Calu3 (cell line): ENCODE measurements at regions not wholly inside any gene's neighbourhood (a gene's known extent, or its start where the extent isn't known, plus 50 kb on each side); places are given as distances from the start of the nearest gene placed in this dataset.

Experiments
- BruUV-seq: library from RNA; stranded (reverse); fragments of 400-500 nt; replicated peaks from 2 replicates; lab custom pipeline; 2021; lab: Mats Ljungman, UMichigan
- CTCF ChIA-PET: fragments of 300-600 bp; sonication (Branson Sonifier 250); formaldehyde crosslinking; loops from one replicate; lab custom pipeline; 2022; ENCODE audit warnings: antibody characterized with exemption; lab: Charles Lee
- DNase-seq: peaks from one replicate; pipeline ENCODE4 v3.0.0; 2022
- H3K27ac Mint-ChIP-seq: one replicate; pipeline ENCODE4 v1.8.0; 2022; ENCODE audit warnings: mixed read lengths; ENCODE audit not compliant: unreplicated experiment
- H3K27me3 Mint-ChIP-seq: one replicate; pipeline ENCODE4 v1.8.0; 2022; ENCODE audit warnings: mixed read lengths; ENCODE audit not compliant: unreplicated experiment
- H3K36me3 Mint-ChIP-seq: one replicate; pipeline ENCODE4 v1.8.0; 2022; ENCODE audit warnings: mild to moderate bottlenecking, moderate library complexity, mixed read lengths; ENCODE audit not compliant: insufficient read depth, unreplicated experiment
- H3K4me1 Mint-ChIP-seq: one replicate; pipeline ENCODE4 v1.8.0; 2022; ENCODE audit warnings: mild to moderate bottlenecking, low read depth, mixed read lengths; ENCODE audit not compliant: unreplicated experiment
- H3K4me3 Mint-ChIP-seq: one replicate; pipeline ENCODE4 v1.8.0; 2022; ENCODE audit warnings: mild to moderate bottlenecking, low read depth, moderate library complexity, mixed read lengths; ENCODE audit not compliant: unreplicated experiment
- H3K9me3 Mint-ChIP-seq: one replicate; pipeline ENCODE4 v1.8.0; 2022; ENCODE audit warnings: low read depth, mixed read lengths; ENCODE audit not compliant: unreplicated experiment
- CTCF ChIP-seq: fragments of 200-600 bp; IDR thresholded peaks from one replicate; pipeline ENCODE4 v1.8.0; 2022; ENCODE audit warnings: antibody characterized with exemption; ENCODE audit not compliant: unreplicated experiment
- intact Hi-C: fragments of 100-400 bp; cut with micrococcal nuclease; formaldehyde crosslinking; loops from one replicate; pipeline ENCODE4 v1.10.0; 2022; ENCODE audit not compliant: unreplicated experiment

GRCh38 chr2:136052369-136053362, 65.3 kb downstream of the CXCR4 start:
- H3K4me1 Mint-ChIP-seq: no peaks in the 10 kb centered on the region
- no TSS peak for BruUV-seq
- no peak overlapping the region for H3K4me3 Mint-ChIP-seq
- TF ChIP-seq CTCF: no peak
- H3K27ac Mint-ChIP-seq: no peak overlapping the region
- no peaks in the 10 kb centered on the region for H3K36me3 Mint-ChIP-seq
- no peak for DNase-seq
- no peaks in the 10 kb centered on the region for H3K27me3 Mint-ChIP-seq
- CTCF ChIA-PET: interaction anchor here (0.5 kb wide), 1 partner anchor 746 kb away, joined by 6 read pairs; no protein-coding TSS in a partner anchor
- H3K9me3 Mint-ChIP-seq: no peaks in the 10 kb centered on the region
- intact Hi-C loops: no loop called here

GRCh38 chr2:136051725-136052048, 66.3 kb upstream of the DARS1 start:
- CTCF ChIA-PET: no interaction called here
- Mint-ChIP-seq H3K9me3 (peaks cover 1% of the 10 kb centered on the region), H3K4me3 (no peak overlapping the region), H3K36me3 (no peaks in the 10 kb centered on the region), H3K4me1 (no peaks in the 10 kb centered on the region), H3K27me3 (peaks cover 6% of the 10 kb centered on the region), H3K27ac (no peak overlapping the region)
- intact Hi-C loops: no loop called here
- no TSS peak for BruUV-seq
- TF ChIP-seq CTCF: no peak
- no peak for DNase-seq

- H3K27ac Mint-ChIP-seq: no peak overlapping the region
- no peak for TF ChIP-seq CTCF
- peaks cover 11% of the 10 kb centered on the region for H3K27me3 Mint-ChIP-seq
- no peaks in the 10 kb centered on the region for H3K4me1 Mint-ChIP-seq
- peaks cover 3% of the 10 kb centered on the region for H3K9me3 Mint-ChIP-seq
- intact Hi-C loops: no loop called here
- no peak overlapping the region for H3K4me3 Mint-ChIP-seq
- CTCF ChIA-PET: no interaction called here
- no peak for DNase-seq
- BruUV-seq: no TSS peak
- no peaks in the 10 kb centered on the region for H3K36me3 Mint-ChIP-seq
Measured at GRCh38 chr2:136051001-136051724, 65.7 kb upstream of the DARS1 start.

- DNase-seq: no peak
- CTCF ChIA-PET: no interaction called here
- no peak for TF ChIP-seq CTCF
- no peak overlapping the region for H3K27ac Mint-ChIP-seq
- H3K4me3 Mint-ChIP-seq: no peak overlapping the region
- peaks cover 14% of the 10 kb centered on the region for H3K27me3 Mint-ChIP-seq
- no peaks in the 10 kb centered on the region for H3K36me3 Mint-ChIP-seq
- H3K4me1 Mint-ChIP-seq: no peaks in the 10 kb centered on the region
- intact Hi-C loops: no loop called here
- H3K9me3 Mint-ChIP-seq: peaks cover 3% of the 10 kb centered on the region
- no TSS peak for BruUV-seq
Measured at GRCh38 chr2:136049991-136050920, 64.8 kb upstream of the DARS1 start.
